ENCODE measurements at regions not wholly inside any gene's neighbourhood (a gene's known extent, or its start where the extent isn't known, plus 50 kb on each side); places are given as distances from the start of the nearest gene placed in this dataset.
"Not testable (repeated sequence)": the region's sequence is repeated elsewhere in the genome, so short reads cannot be mapped to it uniquely, and the experiment has no call there.

DNA sequence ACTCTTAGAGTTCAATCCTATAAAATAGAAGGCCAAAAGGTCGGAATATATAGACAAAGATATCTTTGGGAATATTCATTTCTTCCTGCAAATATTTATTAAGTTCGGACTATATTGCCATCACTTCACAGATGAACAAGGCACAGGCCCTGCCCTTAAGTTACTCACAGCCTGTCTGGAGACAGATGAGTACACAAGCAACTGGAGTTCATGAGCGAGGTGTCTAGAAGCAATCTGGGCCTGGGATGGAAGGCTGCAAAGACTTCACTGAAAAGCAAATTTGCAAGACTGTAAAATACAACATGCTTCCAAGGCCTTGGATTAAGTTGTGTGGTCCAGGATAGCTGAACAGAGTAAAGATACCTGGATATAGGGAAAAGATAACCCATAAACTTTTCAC lies 56.7 kb upstream of the CEP85L start:
- peak overlapping the region; percentile 28 for H3K4me3 ChIP-seq (ENCODE audit: extremely low read depth, insufficient read depth, low read length, poor library complexity, severe bottlenecking)
- WGBS, 2 experiments (ENCODE audit: insufficient coverage in 2 of 2), result 87 to 100% methylated on average over 1 to 3 of the region's 3 CpGs
- H3K27ac ChIP-seq (ENCODE audit: low read depth, low read length, severe bottlenecking), result peak overlapping the region; percentile 98
- no peaks in the 10 kb centered on the region for H3K9me3 ChIP-seq (ENCODE audit: control insufficient read depth, low read length)
- peaks cover 35% of the 10 kb centered on the region for H3K4me1 ChIP-seq (ENCODE audit: control insufficient read depth, insufficient read depth, low read length, poor library complexity, severe bottlenecking)
- H3K36me3 ChIP-seq (ENCODE audit: control insufficient read depth, insufficient read depth, low read length), result no peaks in the 10 kb centered on the region

DNA sequence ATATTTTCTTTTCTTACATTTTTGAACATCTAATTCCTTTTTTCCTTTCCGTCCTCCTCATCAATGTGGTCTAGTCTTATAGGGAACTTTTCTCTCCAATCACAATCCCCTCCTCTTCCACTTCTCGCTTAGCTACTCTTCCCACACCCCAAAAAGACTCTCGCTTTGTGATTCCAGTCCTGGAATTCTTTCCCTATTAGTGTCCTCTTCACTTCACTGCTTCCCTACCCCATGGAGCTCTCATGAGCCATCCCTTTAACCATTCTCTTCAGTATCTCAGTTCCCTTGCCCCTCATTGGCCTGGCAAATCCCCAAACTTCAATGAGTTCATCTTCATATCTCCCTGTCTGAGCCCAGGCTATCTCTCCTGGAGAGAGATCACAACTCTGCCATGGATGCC lies 55.3 kb upstream of the CEP85L start:
- Histone ChIP-seq H3K27ac (ENCODE audit: low read depth, low read length, severe bottlenecking) (peak overlapping the region; percentile 83), H3K36me3 (ENCODE audit: control insufficient read depth, insufficient read depth, low read length) (no peaks in the 10 kb centered on the region), H3K9me3 (ENCODE audit: control insufficient read depth, low read length) (no peaks in the 10 kb centered on the region), H3K4me1 (ENCODE audit: control insufficient read depth, insufficient read depth, low read length, poor library complexity, severe bottlenecking) (peaks cover 35% of the 10 kb centered on the region), H3K4me3 (ENCODE audit: extremely low read depth, insufficient read depth, low read length, poor library complexity, severe bottlenecking) (no peak overlapping the region)
- 86 to 90% methylated on average over 3 of the region's 3 CpGs for WGBS, 2 experiments (ENCODE audit: insufficient coverage in 2 of 2)

DNA sequence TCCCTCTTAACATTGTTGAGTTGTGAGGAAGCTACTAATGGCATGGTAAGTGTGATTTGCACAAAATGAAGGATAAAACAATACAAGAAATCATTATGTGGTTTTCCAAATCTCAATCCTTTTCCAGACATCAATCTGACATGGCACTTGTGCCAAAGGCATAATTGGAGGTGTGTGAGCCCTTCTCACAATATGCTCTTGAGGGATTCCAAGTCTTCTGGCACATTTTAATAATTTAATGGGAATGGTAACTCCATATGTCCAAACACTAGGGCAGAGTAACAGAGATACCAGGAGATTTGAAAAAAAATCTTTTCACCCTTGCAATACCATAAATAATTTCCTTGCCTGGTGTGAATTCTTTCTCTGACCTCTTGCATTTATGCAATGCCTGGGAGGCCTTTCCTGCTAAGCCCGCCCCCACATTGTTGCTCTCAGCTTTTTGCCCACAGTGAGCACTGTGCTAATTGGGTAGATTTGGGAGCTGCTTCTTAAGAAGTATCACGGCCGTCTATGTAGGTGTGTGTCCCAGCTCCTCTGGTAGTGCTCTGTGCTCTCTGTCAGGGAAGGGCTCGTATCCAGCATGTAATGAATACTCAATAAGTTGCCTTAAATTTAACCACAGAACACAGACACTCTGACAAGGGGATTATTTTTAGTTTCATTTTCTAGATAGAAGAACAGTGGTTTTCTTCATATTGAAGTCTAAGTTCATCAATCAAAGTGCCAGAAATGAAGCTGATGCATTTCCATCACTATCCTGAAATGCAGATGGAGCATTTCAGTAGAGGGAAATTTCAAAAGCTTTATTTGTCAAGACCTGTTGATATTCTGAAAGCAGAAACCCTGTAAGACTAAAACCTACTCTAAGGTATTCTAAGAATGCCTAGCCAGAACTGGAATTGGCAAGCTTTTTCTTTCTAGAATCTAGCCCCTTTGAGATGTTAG lies 54.4 kb upstream of the CEP85L start:
- peaks cover 35% of the 10 kb centered on the region for H3K4me1 ChIP-seq (ENCODE audit: control insufficient read depth, insufficient read depth, low read length, poor library complexity, severe bottlenecking)

DNA sequence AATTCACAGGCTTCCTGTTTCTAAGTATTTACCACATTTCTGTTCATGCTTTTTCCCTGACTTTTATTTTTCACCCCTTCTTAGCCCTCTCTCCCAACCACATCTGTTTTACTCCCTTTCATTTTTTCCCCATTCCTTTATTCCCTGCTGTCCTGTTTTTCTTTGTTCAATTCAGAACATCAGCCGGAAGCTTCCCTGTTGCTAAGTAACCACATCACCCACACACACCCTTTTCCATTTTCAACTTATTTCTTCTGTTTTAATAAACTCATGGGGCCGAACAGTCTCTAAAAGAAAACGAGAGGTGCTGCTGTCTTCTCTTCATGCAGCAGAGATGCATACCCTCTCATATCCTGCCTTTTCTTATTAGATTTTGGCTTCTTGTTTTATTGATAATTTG lies 53.5 kb upstream of the CEP85L start:
- WGBS, 2 experiments (ENCODE audit: insufficient coverage in 2 of 2), result 66 to 73% methylated on average over 3 of the region's 3 CpGs
- no peaks in the 10 kb centered on the region for H3K36me3 ChIP-seq (ENCODE audit: control insufficient read depth, insufficient read depth, low read length)
- no peak overlapping the region for H3K4me3 ChIP-seq (ENCODE audit: extremely low read depth, insufficient read depth, low read length, poor library complexity, severe bottlenecking)
- H3K27ac ChIP-seq (ENCODE audit: low read depth, low read length, severe bottlenecking), result peak overlapping the region; percentile 16
- no peaks in the 10 kb centered on the region for H3K9me3 ChIP-seq (ENCODE audit: control insufficient read depth, low read length)
- peaks cover 26% of the 10 kb centered on the region for H3K4me1 ChIP-seq (ENCODE audit: control insufficient read depth, insufficient read depth, low read length, poor library complexity, severe bottlenecking)

More for the DNA sequence above, 54.4 kb upstream of the CEP85L start:
- Histone ChIP-seq H3K27ac (ENCODE audit: low read depth, low read length, severe bottlenecking) (peak overlapping the region; percentile 83), H3K9me3 (ENCODE audit: control insufficient read depth, low read length) (no peaks in the 10 kb centered on the region), H3K36me3 (ENCODE audit: control insufficient read depth, insufficient read depth, low read length) (no peaks in the 10 kb centered on the region), H3K4me3 (ENCODE audit: extremely low read depth, insufficient read depth, low read length, poor library complexity, severe bottlenecking) (no peak overlapping the region)
- 0% methylated on average over 1 of the region's 4 CpGs; no CpG with 5 or more reads in 1 of the 2 experiments for WGBS, 2 experiments (ENCODE audit: insufficient coverage in 2 of 2)

DNA sequence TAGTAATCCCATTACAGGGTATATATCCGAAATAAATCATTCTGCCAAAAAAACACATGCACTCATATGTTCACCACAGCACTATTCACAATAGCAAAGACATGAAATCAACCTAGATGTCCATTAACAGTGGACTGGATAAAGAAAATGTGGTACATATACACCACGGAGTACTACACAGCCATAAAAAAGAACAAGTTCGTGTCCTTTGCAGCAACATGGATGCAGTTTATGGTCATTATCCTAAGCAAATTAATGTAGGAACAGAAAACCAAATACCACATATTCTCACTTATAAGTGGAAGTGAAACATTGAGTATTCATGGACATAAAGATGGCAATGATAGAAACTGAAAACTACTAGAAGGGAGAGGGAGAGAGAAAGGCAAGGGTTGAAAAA lies 49.9 kb upstream of the CEP85L start:
- not testable (repeated sequence) for H3K9me3 ChIP-seq (ENCODE audit: control insufficient read depth, low read length); H3K4me1 ChIP-seq (ENCODE audit: control insufficient read depth, insufficient read depth, low read length, poor library complexity, severe bottlenecking); H3K4me3 ChIP-seq (ENCODE audit: extremely low read depth, insufficient read depth, low read length, poor library complexity, severe bottlenecking); H3K36me3 ChIP-seq (ENCODE audit: control insufficient read depth, insufficient read depth, low read length); H3K27ac ChIP-seq (ENCODE audit: low read depth, low read length, severe bottlenecking)
- 100% methylated on average over 1 of the region's 3 CpGs; no CpG with 5 or more reads in 1 of the 2 experiments for WGBS, 2 experiments (ENCODE audit: insufficient coverage in 2 of 2)
